KBM-7 (cell line): ENCODE measurements at regions not wholly inside any gene's neighbourhood (a gene's known extent, or its start where the extent isn't known, plus 50 kb on each side); places are given as distances from the start of the nearest gene placed in this dataset.
"Not testable (repeated sequence)": the region's sequence is repeated elsewhere in the genome, so short reads cannot be mapped to it uniquely, and the experiment has no call there.

Source experiments
- DNase-seq: peaks from one replicate; pipeline ENCODE4 v3.0.0-alpha.2; 2015
- in situ Hi-C: fragments of 300-500 bp; cut with MboI; formaldehyde crosslinking; loops from 2 replicates; pipeline ENCODE4 v1.14.3; 2020; ENCODE audit warnings: low sequenced_read_pairs, low pct_unique_long_range_greater_than_20kb, mixed read lengths

DNA sequence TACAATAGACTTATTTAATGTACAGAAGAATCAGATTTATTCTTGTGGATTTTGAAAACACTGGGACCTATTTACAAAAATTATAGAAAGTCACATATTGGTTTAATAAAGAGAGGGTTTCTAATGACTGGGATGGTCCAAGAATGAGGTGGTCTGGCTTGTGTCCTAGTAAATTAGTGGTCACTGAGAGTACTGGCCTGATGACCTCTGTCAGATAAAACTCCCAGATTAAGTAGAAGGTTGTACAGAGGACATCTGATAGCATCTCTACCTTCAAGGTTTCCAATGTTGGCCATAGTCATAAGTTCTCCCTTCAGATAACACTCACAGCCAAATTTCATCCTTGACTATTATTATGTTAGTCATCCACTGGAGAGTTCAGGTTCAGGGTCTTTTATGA is 692.9 kb downstream of the MTRR start:
- in situ Hi-C loops: no loop called here
- DNase-seq: no peak

GRCh38 chr5:8563540-8563939 is 694.6 kb downstream of the MTRR start:
- peak; percentile 5 for DNase-seq
- in situ Hi-C loops: not testable (repeated sequence)

GRCh38 chr5:8568858-8569257 is 699.9 kb downstream of the MTRR start:
- in situ Hi-C loops: no loop called here
- DNase-seq: no peak

DNA sequence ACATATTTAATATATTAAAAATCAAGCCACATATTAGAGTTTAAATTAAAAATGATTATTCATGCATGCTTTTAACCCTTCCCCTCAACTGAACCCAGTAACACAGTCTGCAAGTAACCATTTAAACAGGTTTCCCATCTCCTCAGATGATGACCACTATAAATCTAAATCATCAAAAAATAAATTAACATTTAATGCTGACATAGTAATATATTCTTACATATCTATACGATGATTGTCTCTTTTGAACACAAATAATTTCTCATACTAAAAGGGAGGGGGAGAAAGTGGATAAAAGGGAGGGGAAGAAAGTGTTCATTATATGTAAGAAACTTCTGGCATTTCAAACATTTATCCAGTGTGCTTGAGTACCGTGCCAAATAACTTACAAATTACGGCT is 701.6 kb downstream of the MTRR start:
- in situ Hi-C loops: no loop called here

GRCh38 chr5:8576178-8576577 is 707.2 kb downstream of the MTRR start:
- in situ Hi-C loops: no loop called here
- no peak for DNase-seq

More for the DNA sequence above, 701.6 kb downstream of the MTRR start:
- no peak for DNase-seq

DNA sequence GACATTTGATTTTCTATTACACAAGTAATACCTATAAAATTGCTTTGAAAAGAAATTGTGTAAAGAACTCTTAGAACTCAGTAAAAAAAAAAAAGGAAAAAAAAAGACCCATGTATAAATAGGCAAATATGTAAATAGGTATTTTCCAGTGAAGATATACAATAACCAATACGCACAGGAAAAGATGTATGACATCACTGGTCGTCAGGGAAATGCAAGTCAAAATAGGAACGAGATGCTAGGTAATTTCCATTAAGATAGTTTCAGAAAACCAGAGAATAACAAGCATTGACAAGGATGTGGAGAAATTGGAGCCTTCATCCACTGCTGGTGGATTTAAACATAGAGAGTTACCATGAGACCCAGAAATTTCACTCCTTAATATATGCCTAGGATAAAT is 708.8 kb downstream of the MTRR start:
- in situ Hi-C loops: no loop called here
- DNase-seq: no peak

DNA sequence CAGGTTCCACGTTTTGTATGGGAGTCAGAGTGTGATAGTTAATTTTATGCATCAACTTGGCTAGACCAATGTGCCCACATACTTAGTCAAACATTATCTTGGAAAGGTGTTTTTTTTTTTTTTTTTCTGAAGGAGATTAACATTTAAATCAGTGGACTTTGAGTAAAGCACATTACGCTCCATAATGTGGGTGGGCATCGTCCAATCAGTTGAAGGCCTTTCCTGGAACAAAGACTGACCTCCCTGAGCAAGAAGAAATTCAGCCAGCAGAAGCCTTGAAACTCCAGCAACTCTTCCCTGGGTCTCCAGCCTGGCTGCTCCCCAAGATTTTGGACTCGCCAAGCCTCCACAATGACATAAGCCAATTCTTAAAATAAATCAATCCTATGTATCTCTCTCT is 711.4 kb downstream of the MTRR start:
- in situ Hi-C loops: no loop called here
- DNase-seq: no peak

- no peak for DNase-seq
- in situ Hi-C loops: no loop called here
Measured at GRCh38 chr5:8581047-8581446, 712.1 kb downstream of the MTRR start.

GRCh38 chr5:8585230-8586018 is 716.5 kb downstream of the MTRR start:
- DNase-seq: no peak
- in situ Hi-C loops: no loop called here

GRCh38 chr5:8590959-8591358 is 722.0 kb downstream of the MTRR start:
- DNase-seq: no peak
- in situ Hi-C loops: no loop called here

GRCh38 chr5:8598356-8598755 is 729.4 kb downstream of the MTRR start:
- in situ Hi-C loops: no loop called here
- DNase-seq: no peak

GRCh38 chr5:8598996-8599395 is 730.0 kb downstream of the MTRR start:
- in situ Hi-C loops: no loop called here
- DNase-seq: no peak

- in situ Hi-C loops: no loop called here
- DNase-seq: no peak
Measured at GRCh38 chr5:8600843-8601242, 731.9 kb downstream of the MTRR start.

GRCh38 chr5:8601831-8602354 is 732.9 kb downstream of the MTRR start:
- no peak for DNase-seq
- in situ Hi-C loops: no loop called here

GRCh38 chr5:8606231-8606630 is 737.3 kb downstream of the MTRR start:
- in situ Hi-C loops: no loop called here
- no peak for DNase-seq

DNA sequence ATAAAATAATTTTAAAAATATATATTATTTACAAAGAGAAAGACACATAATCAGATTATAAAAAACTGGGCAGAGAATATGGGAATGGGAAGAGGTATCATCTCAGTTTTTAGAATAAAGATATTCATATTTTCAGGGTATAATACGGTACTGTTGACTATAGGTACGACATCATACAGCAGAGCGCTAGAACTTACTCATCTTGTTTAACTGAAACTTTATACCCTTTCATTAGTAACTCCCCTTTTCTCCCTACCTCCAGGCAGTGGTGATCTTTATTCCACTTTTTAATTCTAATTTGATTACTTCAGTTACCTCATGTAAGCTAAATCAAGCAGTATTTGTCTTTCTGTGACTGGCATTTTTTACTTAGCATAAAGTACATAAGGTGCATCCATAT is 742.1 kb downstream of the MTRR start:
- in situ Hi-C loops: no loop called here
- no peak for DNase-seq

GRCh38 chr5:8613078-8613685 is 744.2 kb downstream of the MTRR start:
- no peak for DNase-seq
- in situ Hi-C loops: no loop called here

DNA sequence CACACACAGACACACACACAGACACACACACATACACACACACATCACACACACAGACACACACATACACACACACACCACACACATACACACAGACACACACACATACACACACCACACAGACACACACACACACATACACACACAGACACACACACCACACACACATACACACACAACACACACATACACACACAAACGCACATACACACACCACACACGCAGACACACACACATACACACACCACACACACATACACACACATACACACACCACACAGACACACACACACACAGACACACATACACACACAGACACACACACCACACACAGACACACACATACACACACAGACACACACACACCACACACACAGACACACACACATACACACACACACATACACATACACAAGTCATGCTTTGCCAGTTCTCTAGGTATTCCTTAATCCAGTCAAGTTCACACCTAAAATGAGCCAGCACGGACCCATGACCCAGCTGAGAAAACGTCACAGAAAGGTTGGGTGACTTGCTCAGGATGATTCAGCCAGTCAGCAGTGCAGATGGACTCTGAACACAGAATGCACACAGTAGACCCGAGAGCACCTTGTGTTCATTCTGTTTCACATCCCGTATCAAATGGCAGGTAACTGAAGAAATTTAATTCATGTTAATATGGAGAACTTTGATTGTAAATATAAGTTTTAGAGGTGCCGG is 746.4 kb downstream of the MTRR start:
- DNase-seq: no peak
- in situ Hi-C loops: no loop called here

DNA sequence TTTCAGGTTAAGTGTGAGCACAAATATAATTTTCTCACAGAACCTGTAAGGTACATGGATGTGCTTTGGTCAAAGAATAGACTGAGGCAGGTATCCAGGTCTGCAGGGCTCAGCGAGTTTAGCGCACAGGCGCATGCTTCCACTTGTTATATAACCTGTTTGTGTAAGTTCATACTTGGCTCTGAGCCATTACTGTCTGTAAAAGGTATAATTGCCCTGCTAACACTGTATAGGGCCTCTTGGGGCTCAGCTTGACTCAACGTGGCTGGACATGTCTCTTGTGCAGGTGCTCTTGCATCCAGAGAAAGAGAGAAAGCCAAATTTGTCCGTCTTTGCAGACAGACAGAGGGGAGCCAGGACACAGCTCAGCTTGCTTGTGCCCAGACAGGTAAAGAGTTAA is 759.6 kb downstream of the MTRR start:
- in situ Hi-C loops: no loop called here
- no peak for DNase-seq

DNA sequence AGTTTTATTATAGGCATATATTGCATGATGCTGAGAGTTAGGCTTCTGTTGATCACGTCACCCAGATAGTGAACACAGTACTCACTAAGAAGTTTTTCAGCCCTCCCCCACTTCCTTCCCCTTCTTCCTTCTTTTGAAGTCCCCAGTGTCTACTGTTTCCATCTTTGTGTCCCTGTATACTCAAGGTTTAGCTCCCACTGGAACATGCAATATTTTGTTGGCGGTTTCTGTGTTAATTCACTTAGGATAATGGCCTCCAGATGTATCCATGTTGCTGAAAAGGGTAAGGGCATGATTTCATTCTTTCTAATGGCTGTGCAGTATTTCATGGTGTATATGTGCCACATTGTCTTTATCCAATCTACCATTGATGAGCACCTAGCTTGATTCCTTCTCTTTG is 764.3 kb downstream of the MTRR start:
- DNase-seq: no peak
- in situ Hi-C loops: no loop called here
